ENCODE measurements at regions not wholly inside any gene's neighbourhood (a gene's known extent, or its start where the extent isn't known, plus 50 kb on each side); places are given as distances from the start of the nearest gene placed in this dataset.

- no peaks in the 10 kb centered on the region for H3K4me1 Mint-ChIP-seq
- H3K9me3 Mint-ChIP-seq = no peaks in the 10 kb centered on the region
These were observed 147.6 kb downstream of the BRMS1L start for GRCh38 chr14:35973770-35974169.

GRCh38 chr14:35971965-35972630, 146.0 kb downstream of the BRMS1L start:
- Mint-ChIP-seq H3K4me3 (no peak overlapping the region), H3K36me3 (ENCODE audit: low read depth) (no peaks in the 10 kb centered on the region), H3K4me1 (no peaks in the 10 kb centered on the region), H3K27ac (ENCODE audit: unreplicated experiment) (no peak overlapping the region), H3K9me3 (no peaks in the 10 kb centered on the region), H3K27me3 (ENCODE audit: low read depth) (peaks cover 59% of the 10 kb centered on the region)
- TF ChIP-seq, protein P1, sequence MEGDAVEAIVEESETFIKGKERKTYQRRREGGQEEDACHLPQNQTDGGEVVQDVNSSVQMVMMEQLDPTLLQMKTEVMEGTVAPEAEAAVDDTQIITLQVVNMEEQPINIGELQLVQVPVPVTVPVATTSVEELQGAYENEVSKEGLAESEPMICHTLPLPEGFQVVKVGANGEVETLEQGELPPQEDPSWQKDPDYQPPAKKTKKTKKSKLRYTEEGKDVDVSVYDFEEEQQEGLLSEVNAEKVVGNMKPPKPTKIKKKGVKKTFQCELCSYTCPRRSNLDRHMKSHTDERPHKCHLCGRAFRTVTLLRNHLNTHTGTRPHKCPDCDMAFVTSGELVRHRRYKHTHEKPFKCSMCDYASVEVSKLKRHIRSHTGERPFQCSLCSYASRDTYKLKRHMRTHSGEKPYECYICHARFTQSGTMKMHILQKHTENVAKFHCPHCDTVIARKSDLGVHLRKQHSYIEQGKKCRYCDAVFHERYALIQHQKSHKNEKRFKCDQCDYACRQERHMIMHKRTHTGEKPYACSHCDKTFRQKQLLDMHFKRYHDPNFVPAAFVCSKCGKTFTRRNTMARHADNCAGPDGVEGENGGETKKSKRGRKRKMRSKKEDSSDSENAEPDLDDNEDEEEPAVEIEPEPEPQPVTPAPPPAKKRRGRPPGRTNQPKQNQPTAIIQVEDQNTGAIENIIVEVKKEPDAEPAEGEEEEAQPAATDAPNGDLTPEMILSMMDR (conservative IDR thresholded peaks at IDR 0.05) = no peak
- no peak for DNase-seq (ENCODE audit: low read depth, low spot score)

More at GRCh38 chr14:35973770-35974169, 147.6 kb downstream of the BRMS1L start:
- DNase-seq (ENCODE audit: low read depth, low spot score) = no peak
- H3K36me3 Mint-ChIP-seq (ENCODE audit: low read depth) = no peaks in the 10 kb centered on the region
- peaks cover 49% of the 10 kb centered on the region for H3K27me3 Mint-ChIP-seq (ENCODE audit: low read depth)
- no peak overlapping the region for H3K4me3 Mint-ChIP-seq
- H3K27ac Mint-ChIP-seq (ENCODE audit: unreplicated experiment) = no peak overlapping the region
- TF ChIP-seq, protein P1 (conservative IDR thresholded peaks at IDR 0.05) = no peak

DNA sequence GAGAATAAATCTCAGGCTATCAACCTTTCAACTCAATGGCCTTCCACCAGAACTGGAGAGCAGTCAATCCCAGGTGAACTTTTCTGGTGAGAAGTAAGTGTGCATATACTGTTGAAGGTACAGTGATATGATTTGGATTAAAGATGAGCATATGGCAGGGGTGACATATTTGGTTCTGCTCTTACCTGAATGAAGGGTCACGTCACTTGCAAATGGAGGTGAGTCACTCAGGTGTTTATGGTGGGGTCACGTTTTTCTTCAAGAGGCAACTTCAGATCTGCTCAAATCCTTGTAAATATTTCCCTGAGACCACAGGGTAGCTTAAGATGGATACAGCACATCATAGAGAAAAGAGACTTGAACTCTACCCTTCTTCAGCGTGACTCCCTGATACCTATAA, 143.2 kb downstream of the BRMS1L start:
- Mint-ChIP-seq H3K4me1 (peaks cover 18% of the 10 kb centered on the region), H3K27me3 (ENCODE audit: low read depth) (peaks cover 73% of the 10 kb centered on the region), H3K4me3 (no peak overlapping the region), H3K27ac (ENCODE audit: unreplicated experiment) (no peak overlapping the region), H3K36me3 (ENCODE audit: low read depth) (no peaks in the 10 kb centered on the region), H3K9me3 (no peaks in the 10 kb centered on the region)
- no peak for DNase-seq (ENCODE audit: low read depth, low spot score)
- TF ChIP-seq, protein P1 (conservative IDR thresholded peaks at IDR 0.05) = no peak

GRCh38 chr14:35965400-35965799, 139.3 kb downstream of the BRMS1L start:
- no peak overlapping the region for H3K27ac Mint-ChIP-seq (ENCODE audit: unreplicated experiment)
- no peaks in the 10 kb centered on the region for H3K9me3 Mint-ChIP-seq
- peaks cover 76% of the 10 kb centered on the region for H3K27me3 Mint-ChIP-seq (ENCODE audit: low read depth)
- no peaks in the 10 kb centered on the region for H3K36me3 Mint-ChIP-seq (ENCODE audit: low read depth)
- no peak overlapping the region for H3K4me3 Mint-ChIP-seq
- H3K4me1 Mint-ChIP-seq = peaks cover 18% of the 10 kb centered on the region
- DNase-seq (ENCODE audit: low read depth, low spot score) = no peak
- TF ChIP-seq, protein P1 (conservative IDR thresholded peaks at IDR 0.05) = no peak

- H3K27ac Mint-ChIP-seq (ENCODE audit: unreplicated experiment) = no peak overlapping the region
- H3K9me3 Mint-ChIP-seq = no peaks in the 10 kb centered on the region
- H3K27me3 Mint-ChIP-seq (ENCODE audit: low read depth) = peaks cover 73% of the 10 kb centered on the region
- peaks cover 18% of the 10 kb centered on the region for H3K4me1 Mint-ChIP-seq
- H3K4me3 Mint-ChIP-seq = no peak overlapping the region
- H3K36me3 Mint-ChIP-seq (ENCODE audit: low read depth) = no peaks in the 10 kb centered on the region
- no peak for DNase-seq (ENCODE audit: low read depth, low spot score)
- TF ChIP-seq, protein P1 (conservative IDR thresholded peaks at IDR 0.05) = no peak
These were observed 138.7 kb downstream of the BRMS1L start for GRCh38 chr14:35964697-35965286.
